ENCODE measurements at regions not wholly inside any gene's neighbourhood (a gene's known extent, or its start where the extent isn't known, plus 50 kb on each side); places are given as distances from the start of the nearest gene placed in this dataset.

DNA sequence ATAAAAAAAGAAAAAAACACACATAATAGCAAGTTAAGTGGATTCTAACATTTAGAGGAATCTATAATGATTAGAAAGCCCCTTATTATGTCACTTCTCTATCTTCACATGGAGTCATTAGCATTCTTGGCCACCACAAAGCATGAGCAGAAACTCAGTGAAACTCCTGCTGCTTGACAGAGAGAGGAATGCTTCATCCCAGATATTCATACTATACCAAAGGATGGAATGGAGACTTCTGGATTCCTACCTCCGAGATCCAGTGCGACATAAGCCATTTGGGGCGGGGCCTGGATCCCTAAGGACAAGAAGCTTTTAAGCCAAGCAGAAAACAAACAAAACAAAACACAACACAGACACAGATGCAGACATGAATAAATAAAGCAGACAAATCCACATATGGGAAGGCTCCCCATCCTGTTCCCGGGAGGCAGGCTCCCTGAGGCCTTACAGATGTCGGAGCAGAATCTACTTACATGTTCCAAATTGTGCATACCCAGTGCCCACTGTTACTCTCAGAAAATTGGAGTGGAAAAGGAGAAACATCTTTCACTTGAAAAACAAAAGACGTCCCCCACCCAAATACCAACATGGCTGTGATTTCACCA is 727.3 kb downstream of the MAFB start:
- Histone ChIP-seq H3K4me3 (ENCODE audit: extremely low read depth in 1 of 4, insufficient read depth in 2 of 4, low read depth in 3 of 4, low read length in 4 of 4) (no peak overlapping the region), H3K23me2 (ENCODE audit: low read depth, low read length) (no peaks in the 10 kb centered on the region), H4K91ac (replicated peaks; ENCODE audit: insufficient read length, low read length) (no peak overlapping the region), H3K56ac (replicated peaks; ENCODE audit: insufficient read length, low read depth, low read length) (no peak overlapping the region), H3K4me2 (ENCODE audit: insufficient read depth in 1 of 2, low read depth in 2 of 2, low read length in 2 of 2) (no peak overlapping the region), H3K14ac (ENCODE audit: insufficient read length) (no peak overlapping the region), H3K18ac (ENCODE audit: extremely low read depth, low read length) (no peak overlapping the region), H4K5ac (ENCODE audit: insufficient read length, low read depth, low read length) (no peak overlapping the region), H3K79me2 (ENCODE audit: control insufficient read depth in 1 of 2, insufficient read depth in 2 of 2, low read length in 2 of 2) (no peaks in the 10 kb centered on the region), H4K20me1 (replicated peaks in 1 of 2; ENCODE audit: control insufficient read depth in 1 of 2, insufficient read depth in 2 of 2, low read length in 2 of 2) (no peaks in the 10 kb centered on the region), H2AK5ac (ENCODE audit: low read depth, low read length) (no peak overlapping the region), H3K4ac (replicated peaks; ENCODE audit: insufficient read length, low read depth, low read length) (no peak overlapping the region), H4K8ac (ENCODE audit: extremely low read depth, insufficient read depth, low read length) (no peak overlapping the region), H3K36me3 (ENCODE audit: control insufficient read depth in 2 of 4, insufficient read depth in 4 of 4, low read length in 3 of 4) (no peaks in the 10 kb centered on the region), H3K9me3 (ENCODE audit: insufficient read depth in 2 of 2, low read depth in 1 of 2, low read length in 1 of 2) (no peaks in the 10 kb centered on the region), H3K27me3 (replicated peaks in 1 of 4; ENCODE audit: control insufficient read depth in 3 of 4, extremely low read depth in 1 of 4, insufficient read depth in 3 of 4, low read length in 3 of 4) (no peaks in the 10 kb centered on the region), H3K79me1 (ENCODE audit: low read depth, low read length) (no peaks in the 10 kb centered on the region), H2AFZ (ENCODE audit: low read length) (no peak overlapping the region), H2BK120ac (replicated peaks; ENCODE audit: low read depth, low read length) (no peak overlapping the region), H2BK12ac (ENCODE audit: low read depth, low read length) (no peak overlapping the region), H2BK20ac (ENCODE audit: low read length) (no peak overlapping the region), H3K4me1 (replicated peaks in 1 of 4; ENCODE audit: control insufficient read depth in 3 of 4, insufficient read depth in 4 of 4, low read length in 3 of 4) (peaks cover 4 to 10% (median 6%) of the 10 kb centered on the region in 4 experiments; a peak in 5 of 7 replicates), H3K27ac (ENCODE audit: low read depth, low read length) (no peak overlapping the region), H3K23ac (ENCODE audit: insufficient read length) (no peak overlapping the region), H2BK5ac (ENCODE audit: low read depth, low read length) (no peak overlapping the region), H2BK15ac (ENCODE audit: low read length) (no peak overlapping the region), H3K9ac (replicated peaks in 1 of 4; ENCODE audit: extremely low read depth in 1 of 4, low read depth in 3 of 4, low read length in 3 of 4) (no peak overlapping the region)
- TF ChIP-seq CBX8 (IDR thresholded peaks at IDR 0.05; ENCODE audit: borderline replicate concordance, low read depth, low read length) (no peak), JUND (IDR thresholded peaks at IDR 0.05; ENCODE audit: low read length) (no peak), JUN (IDR thresholded peaks at IDR 0.05; ENCODE audit: low read depth, low read length) (no peak)
- ChIA-PET CTCF (ENCODE audit: partially characterized antibody) (interaction anchor here (1.3 kb wide), 1 partner anchor 29 kb away, joined by 3 read pairs; no protein-coding TSS in a partner anchor), POLR2A (ENCODE audit: partially characterized antibody) (no interaction called here)
- 91% methylated on average over 6 of the region's 6 CpGs; no CpG with 5 or more reads in 1 of the 2 experiments for WGBS, 2 experiments (ENCODE audit: extremely low coverage in 1 of 2, insufficient coverage in 1 of 2, insufficient read length in 1 of 2, insufficient replicate concordance in 2 of 2, low coverage in 1 of 2, low lambda C conversion rate in 2 of 2, missing lambda C conversion rate in 1 of 2)
- FAIRE-seq, result no peak
- no peak for DNase-seq (ENCODE audit: low read depth in 1 of 2, low spot score in 2 of 2)
